ENCODE measurements at regions not wholly inside any gene's neighbourhood (a gene's known extent, or its start where the extent isn't known, plus 50 kb on each side); places are given as distances from the start of the nearest gene placed in this dataset.

DNA sequence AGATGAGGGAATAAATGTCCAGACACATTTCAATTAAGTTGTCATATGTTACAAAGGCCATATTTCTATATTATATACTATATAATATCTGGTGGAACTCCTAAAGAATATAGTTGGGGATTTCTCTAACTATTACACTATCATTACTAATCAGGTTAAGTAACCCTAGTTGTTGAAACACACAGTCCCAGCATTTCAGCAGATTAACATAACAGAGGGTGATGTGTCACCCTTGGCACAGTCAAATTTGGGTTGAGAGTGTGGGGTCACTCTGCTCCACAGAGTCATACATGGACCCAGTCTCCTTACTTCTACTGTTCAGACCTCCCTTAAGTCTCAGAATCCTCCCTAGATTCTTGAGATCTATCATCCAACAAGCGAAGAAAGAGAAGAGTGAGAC lies 496.4 kb upstream of the MDFIC2 start:
- no peak overlapping the region for H2AFZ ChIP-seq (ENCODE audit: low read length)
- no peak overlapping the region for H3K4me3 ChIP-seq (ENCODE audit: low read depth, low read length, poor library complexity, severe bottlenecking)
- BruUV-seq (replicated peaks), result no TSS peak
- H3K9me3 ChIP-seq (ENCODE audit: low read length), result no peaks in the 10 kb centered on the region
- TF ChIP-seq, protein P1, sequence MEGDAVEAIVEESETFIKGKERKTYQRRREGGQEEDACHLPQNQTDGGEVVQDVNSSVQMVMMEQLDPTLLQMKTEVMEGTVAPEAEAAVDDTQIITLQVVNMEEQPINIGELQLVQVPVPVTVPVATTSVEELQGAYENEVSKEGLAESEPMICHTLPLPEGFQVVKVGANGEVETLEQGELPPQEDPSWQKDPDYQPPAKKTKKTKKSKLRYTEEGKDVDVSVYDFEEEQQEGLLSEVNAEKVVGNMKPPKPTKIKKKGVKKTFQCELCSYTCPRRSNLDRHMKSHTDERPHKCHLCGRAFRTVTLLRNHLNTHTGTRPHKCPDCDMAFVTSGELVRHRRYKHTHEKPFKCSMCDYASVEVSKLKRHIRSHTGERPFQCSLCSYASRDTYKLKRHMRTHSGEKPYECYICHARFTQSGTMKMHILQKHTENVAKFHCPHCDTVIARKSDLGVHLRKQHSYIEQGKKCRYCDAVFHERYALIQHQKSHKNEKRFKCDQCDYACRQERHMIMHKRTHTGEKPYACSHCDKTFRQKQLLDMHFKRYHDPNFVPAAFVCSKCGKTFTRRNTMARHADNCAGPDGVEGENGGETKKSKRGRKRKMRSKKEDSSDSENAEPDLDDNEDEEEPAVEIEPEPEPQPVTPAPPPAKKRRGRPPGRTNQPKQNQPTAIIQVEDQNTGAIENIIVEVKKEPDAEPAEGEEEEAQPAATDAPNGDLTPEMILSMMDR (conservative IDR thresholded peaks at IDR 0.05; ENCODE audit: low read length), result no peak
- no peak for TF ChIP-seq EZH2phosphoT487 (IDR thresholded peaks at IDR 0.05; ENCODE audit: borderline replicate concordance, low read depth, low read length)
- ChIA-PET CTCF (ENCODE audit: unreplicated experiment) (no interaction called here), POLR2A (no interaction called here)
- no peaks in the 10 kb centered on the region for H3K9me2 ChIP-seq (ENCODE audit: insufficient read depth, low read length)
- no peaks in the 10 kb centered on the region for H3K36me3 ChIP-seq (ENCODE audit: insufficient read depth, low read length)
- no peak overlapping the region for H3K4me2 ChIP-seq (ENCODE audit: low read length)
- H3K4me1 ChIP-seq (ENCODE audit: insufficient read depth, low read length, poor library complexity, severe bottlenecking), result no peaks in the 10 kb centered on the region
- H3K27ac ChIP-seq (ENCODE audit: low read depth, low read length, poor library complexity, severe bottlenecking), result no peak overlapping the region
- no peaks in the 10 kb centered on the region for H4K20me1 ChIP-seq (ENCODE audit: insufficient read depth, low read length)
- no peaks in the 10 kb centered on the region for H3K79me2 ChIP-seq (ENCODE audit: insufficient read depth, low read depth, low read length)
- intact Hi-C loops (cut with micrococcal nuclease; ENCODE audit: unreplicated experiment), result no loop called here
- no peak for DNase-seq (ENCODE audit: low spot score)

DNA sequence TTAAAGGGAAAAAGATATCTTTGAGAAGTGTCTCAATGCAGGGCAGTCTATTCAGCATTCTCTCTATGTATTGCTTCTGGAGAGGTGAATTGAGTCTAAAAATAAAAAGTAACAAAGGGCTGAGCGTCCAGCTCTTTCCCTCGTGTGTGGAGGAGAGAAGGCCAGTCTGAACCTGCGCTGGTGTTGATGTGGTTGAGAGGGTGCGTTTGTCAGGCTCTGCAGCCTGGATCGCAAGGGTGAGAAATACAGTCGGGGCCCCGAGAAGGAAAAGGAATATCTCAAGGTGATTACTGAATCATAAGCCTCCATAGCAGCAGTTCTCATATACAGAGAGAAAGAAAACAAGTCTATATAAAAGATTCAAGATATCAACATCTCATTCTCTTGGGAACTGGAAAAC lies 494.1 kb upstream of the MDFIC2 start:
- Histone ChIP-seq H3K9me2 (ENCODE audit: insufficient read depth, low read length) (no peaks in the 10 kb centered on the region), H3K36me3 (ENCODE audit: insufficient read depth, low read length) (no peaks in the 10 kb centered on the region), H3K4me3 (ENCODE audit: low read depth, low read length, poor library complexity, severe bottlenecking) (no peak overlapping the region), H3K9me3 (ENCODE audit: low read length) (no peaks in the 10 kb centered on the region), H4K20me1 (ENCODE audit: insufficient read depth, low read length) (no peaks in the 10 kb centered on the region), H3K4me1 (ENCODE audit: insufficient read depth, low read length, poor library complexity, severe bottlenecking) (no peaks in the 10 kb centered on the region), H3K4me2 (ENCODE audit: low read length) (no peak overlapping the region), H3K27ac (ENCODE audit: low read depth, low read length, poor library complexity, severe bottlenecking) (no peak overlapping the region), H2AFZ (ENCODE audit: low read length) (no peak overlapping the region), H3K79me2 (ENCODE audit: insufficient read depth, low read depth, low read length) (no peaks in the 10 kb centered on the region)
- no peak for DNase-seq (ENCODE audit: low spot score)
- intact Hi-C loops (cut with micrococcal nuclease; ENCODE audit: unreplicated experiment), result no loop called here
- POLR2A ChIA-PET, result no interaction called here
- BruUV-seq (replicated peaks), result no TSS peak
- CTCF ChIA-PET (ENCODE audit: unreplicated experiment), result no interaction called here
- no peak for TF ChIP-seq EZH2phosphoT487 (IDR thresholded peaks at IDR 0.05; ENCODE audit: borderline replicate concordance, low read depth, low read length)

DNA sequence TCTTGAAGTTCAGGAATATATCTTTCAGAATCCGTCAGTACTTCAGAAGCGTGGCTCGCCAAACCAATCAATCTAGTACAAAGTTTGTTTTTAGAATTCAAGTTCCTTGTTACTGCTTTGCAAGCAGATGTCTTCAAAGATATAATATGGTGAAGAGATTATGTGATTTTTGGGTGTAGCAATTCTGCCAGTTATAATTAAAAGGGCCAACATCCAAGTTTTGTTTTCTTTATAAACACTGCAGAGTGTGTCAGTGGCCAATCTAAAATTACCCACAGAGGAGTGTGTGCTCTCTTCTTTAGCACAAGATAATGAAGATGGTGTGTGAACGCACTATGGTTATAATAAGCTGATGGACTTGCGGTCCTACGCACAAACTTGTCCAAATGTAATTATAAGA lies 493.6 kb upstream of the MDFIC2 start:
- no peak overlapping the region for H3K4me2 ChIP-seq (ENCODE audit: low read length)
- no peak overlapping the region for H3K4me3 ChIP-seq (ENCODE audit: low read depth, low read length, poor library complexity, severe bottlenecking)
- no TSS peak for BruUV-seq (replicated peaks)
- no peaks in the 10 kb centered on the region for H3K79me2 ChIP-seq (ENCODE audit: insufficient read depth, low read depth, low read length)
- H3K4me1 ChIP-seq (ENCODE audit: insufficient read depth, low read length, poor library complexity, severe bottlenecking), result no peaks in the 10 kb centered on the region
- H3K9me2 ChIP-seq (ENCODE audit: insufficient read depth, low read length), result no peaks in the 10 kb centered on the region
- no peak overlapping the region for H2AFZ ChIP-seq (ENCODE audit: low read length)
- H3K9me3 ChIP-seq (ENCODE audit: low read length), result no peaks in the 10 kb centered on the region
- TF ChIP-seq, protein P1 (conservative IDR thresholded peaks at IDR 0.05; ENCODE audit: low read length), result no peak
- TF ChIP-seq EZH2phosphoT487 (IDR thresholded peaks at IDR 0.05; ENCODE audit: borderline replicate concordance, low read depth, low read length), result no peak
- no peak for DNase-seq (ENCODE audit: low spot score)
- intact Hi-C loops (cut with micrococcal nuclease; ENCODE audit: unreplicated experiment), result no loop called here
- H3K27ac ChIP-seq (ENCODE audit: low read depth, low read length, poor library complexity, severe bottlenecking), result no peak overlapping the region
- POLR2A ChIA-PET, result no interaction called here
- CTCF ChIA-PET (ENCODE audit: unreplicated experiment), result no interaction called here
- H4K20me1 ChIP-seq (ENCODE audit: insufficient read depth, low read length), result no peaks in the 10 kb centered on the region
- no peaks in the 10 kb centered on the region for H3K36me3 ChIP-seq (ENCODE audit: insufficient read depth, low read length)

Data from OCI-LY7 (cell line).